LHCN-M2 (cell line): ENCODE measurements at regions not wholly inside any gene's neighbourhood (a gene's known extent, or its start where the extent isn't known, plus 50 kb on each side); places are given as distances from the start of the nearest gene placed in this dataset.
"Not testable (repeated sequence)": the region's sequence is repeated elsewhere in the genome, so short reads cannot be mapped to it uniquely, and the experiment has no call there.

Experiments used
- DNase-seq: peaks from one replicate; pipeline ENCODE4 v3.0.0-alpha.2; 2012; ENCODE audit warnings: low read depth

DNA sequence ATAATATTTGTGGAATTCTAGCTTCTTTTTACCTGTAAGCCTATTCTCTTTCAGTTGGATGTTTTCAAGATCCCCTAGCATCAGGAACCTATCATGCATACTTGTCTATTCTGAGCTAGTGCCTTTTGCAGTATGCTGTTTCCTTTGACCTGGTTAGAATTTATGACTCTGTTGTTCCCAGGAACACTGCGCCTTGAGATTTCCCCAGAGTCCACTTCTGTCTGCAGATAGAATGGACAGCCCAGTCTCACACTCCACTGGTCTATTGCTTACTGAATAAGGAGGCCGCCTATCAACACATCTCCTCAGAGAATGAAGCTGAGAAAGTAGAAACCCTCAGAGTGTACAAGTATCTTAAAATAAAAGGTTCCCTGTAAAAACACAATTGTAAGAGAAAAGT lies 465.1 kb upstream of the GALNTL6 start:
- no peak for DNase-seq

GRCh38 chr4:171342646-171343045 lies 470.6 kb upstream of the GALNTL6 start:
- DNase-seq, result no peak

GRCh38 chr4:171340258-171340657 lies 472.9 kb upstream of the GALNTL6 start:
- no peak for DNase-seq

DNA sequence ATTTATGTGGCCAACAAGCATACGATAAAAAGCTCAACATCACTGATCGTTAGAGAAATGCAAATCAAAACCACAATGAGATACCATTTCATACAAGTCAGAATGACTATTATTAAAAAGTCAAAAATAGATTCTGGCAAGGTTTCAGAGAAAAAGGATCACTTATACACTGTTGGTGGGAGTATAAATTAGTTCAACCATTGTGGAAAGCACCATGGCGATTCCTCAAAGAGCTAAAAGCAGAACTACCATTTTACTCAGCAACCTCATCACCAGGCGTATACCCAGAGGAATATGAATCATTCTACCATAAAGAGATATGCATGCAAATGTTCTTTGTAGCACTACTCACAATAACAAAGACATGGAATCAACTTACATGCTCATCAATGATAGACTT lies 478.7 kb upstream of the GALNTL6 start:
- no peak for DNase-seq

DNA sequence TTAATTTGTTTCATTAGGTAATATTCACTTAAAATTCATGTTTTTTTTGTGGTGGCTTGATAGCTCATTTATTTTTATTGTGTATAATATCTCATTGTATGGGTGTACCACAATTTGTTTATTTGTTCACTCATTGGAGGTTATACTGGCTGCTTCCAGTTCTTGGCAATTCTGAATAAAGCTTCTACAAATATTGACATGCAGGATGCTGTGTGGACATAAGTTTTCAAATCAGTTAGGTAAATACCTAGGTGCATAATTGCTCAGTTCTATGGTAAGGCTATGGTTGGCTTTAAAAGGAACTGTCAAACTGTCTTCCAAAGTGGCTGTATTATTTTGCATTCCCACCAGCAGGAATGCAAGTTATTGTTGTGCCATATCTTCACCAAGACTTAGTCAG lies 504.5 kb upstream of the GALNTL6 start:
- no peak for DNase-seq

DNA sequence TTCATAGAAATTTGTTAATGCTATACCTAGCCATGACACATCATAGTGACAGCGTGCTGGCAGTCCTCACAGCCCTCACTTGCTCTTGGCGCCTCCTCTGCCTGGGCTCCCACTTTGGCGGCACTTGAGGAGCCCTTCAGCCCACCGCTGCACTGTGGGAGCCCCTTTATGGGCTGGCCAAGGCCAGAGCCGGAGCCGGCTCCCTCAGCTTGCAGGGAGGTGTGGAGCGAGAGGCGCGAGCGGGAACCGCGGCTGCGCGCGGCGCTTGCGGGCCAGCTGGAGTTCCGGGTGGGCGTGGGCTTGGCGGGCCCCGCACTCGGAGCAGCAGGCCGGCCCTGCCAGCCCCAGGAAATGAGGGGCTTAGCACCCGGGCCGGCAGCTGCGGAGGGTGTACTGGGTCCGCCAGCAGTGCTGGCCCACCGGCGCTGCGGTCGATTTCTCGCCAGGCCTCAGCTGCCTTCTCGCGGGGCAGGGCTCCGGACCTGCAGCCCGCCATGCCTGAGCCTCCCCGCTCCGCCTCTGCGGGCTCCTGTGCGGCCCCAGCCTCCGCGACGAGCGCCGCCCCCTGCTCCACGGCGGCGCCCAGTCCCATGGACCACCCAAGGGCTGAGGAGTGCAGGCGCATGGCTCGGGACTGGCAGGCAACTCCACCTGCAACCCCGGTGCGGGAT lies 515.0 kb upstream of the GALNTL6 start:
- DNase-seq, result not testable (repeated sequence)

DNA sequence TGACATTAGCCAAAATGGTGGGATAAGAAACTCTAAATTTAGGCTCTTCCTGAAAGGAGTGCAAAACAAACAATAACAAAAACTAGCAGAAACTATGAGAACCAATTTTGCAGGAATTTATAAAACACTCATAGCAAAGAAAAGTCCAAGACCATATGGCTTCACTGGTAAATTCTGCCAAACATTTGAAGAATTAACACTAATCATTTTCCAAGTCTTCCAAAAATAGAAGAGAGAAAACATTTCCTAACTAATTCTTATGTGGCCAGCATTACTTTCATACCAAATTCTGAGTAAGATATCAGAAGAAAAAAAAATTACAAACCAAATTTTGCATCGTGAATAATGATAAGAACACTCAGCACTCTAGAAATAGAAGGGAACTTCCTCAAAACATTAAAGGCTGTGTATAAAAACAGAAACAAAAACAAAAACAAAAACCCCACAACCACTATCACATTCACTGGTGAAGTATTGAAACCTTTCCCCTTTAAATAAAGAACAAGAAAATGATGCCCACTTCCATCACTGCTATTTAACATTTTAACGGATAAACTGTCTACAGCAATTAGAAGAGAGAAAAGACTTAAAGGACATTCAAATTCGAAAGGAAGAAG lies 524.3 kb upstream of the GALNTL6 start:
- no peak for DNase-seq

DNA sequence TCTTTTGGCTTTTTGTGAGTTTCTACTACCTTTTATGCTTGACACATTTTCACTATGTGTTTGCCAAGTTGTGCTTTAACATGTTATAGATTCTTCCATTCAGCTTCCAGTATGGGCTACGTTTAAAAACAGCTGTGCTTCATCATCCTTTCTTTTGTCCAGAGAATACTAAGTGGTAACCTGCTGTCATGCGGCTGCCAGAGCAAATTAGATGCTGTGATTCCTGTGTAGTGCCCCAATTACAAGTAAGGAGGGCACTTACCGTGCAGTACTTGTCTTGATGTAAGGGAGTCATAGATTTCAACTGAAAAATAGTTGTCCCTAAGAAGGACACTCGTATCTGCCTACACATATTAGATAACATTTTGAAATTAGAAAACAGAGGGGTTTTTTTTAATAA lies 531.8 kb upstream of the GALNTL6 start:
- DNase-seq, result no peak

GRCh38 chr4:171279131-171279530 lies 534.1 kb upstream of the GALNTL6 start:
- no peak for DNase-seq

- no peak for DNase-seq
These were observed 546.5 kb upstream of the GALNTL6 start for GRCh38 chr4:171266671-171267070.

GRCh38 chr4:171265190-171265818 lies 547.9 kb upstream of the GALNTL6 start:
- no peak for DNase-seq

DNA sequence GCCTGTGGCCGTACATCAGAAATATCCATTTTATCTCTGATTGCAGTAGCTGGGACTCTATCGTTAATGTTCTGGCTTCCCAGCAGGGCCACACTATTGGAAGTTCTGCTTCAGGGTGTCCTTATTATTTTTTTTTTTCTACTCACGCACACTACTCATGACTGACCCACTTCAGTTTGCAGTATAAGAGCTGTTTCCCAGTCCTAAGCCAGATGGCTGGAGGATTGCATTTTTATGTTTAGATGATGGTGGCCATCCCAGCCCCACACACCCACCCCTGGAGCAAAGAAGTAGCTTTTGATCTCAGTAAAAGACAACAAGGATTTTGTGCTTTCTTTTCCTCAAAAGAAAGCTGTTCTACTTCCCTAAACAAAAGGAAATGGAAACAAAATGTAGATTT lies 557.0 kb upstream of the GALNTL6 start:
- DNase-seq, result no peak

- no peak for DNase-seq
These were observed 566.3 kb upstream of the GALNTL6 start for GRCh38 chr4:171246948-171247347.

GRCh38 chr4:171242831-171243230 lies 570.4 kb upstream of the GALNTL6 start:
- no peak for DNase-seq

DNA sequence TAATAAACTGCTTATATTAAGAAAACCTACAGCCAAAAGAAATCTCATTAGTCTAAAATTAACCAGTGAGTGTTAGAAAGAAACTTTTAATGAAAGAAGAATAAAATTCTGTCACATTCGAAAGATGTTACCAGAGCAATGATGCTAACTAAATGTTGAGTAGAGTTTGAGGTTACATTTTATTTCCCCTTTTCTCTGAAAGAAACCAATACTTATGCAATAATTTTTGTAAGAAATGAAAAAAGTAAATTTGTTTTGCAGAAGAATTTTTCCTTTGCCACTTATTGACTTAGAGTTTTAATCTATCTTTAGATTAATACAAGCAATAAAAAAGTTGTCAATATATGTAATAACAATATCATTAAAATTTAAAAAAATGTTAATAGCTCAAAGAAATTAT lies 574.0 kb upstream of the GALNTL6 start:
- no peak for DNase-seq

GRCh38 chr4:171235521-171235920 lies 577.7 kb upstream of the GALNTL6 start:
- DNase-seq, result no peak

DNA sequence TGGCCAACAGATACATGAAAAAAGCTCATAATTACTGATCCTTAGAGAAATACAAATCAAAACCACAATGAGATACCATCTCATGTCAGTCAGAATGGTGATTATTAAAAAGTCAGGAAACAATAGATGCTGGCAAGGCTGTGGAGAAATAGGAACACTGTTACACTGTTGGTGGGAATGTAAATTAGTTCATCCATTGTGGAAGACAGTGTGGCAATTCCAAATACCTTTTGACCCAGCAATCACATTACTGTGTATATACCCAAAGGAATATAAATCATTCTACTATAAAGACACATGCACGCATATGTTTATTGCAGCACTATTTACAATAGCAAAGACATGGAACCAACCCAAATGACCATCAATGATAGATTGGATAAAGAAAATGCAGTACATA lies 583.9 kb upstream of the GALNTL6 start:
- DNase-seq, result not testable (repeated sequence)

DNA sequence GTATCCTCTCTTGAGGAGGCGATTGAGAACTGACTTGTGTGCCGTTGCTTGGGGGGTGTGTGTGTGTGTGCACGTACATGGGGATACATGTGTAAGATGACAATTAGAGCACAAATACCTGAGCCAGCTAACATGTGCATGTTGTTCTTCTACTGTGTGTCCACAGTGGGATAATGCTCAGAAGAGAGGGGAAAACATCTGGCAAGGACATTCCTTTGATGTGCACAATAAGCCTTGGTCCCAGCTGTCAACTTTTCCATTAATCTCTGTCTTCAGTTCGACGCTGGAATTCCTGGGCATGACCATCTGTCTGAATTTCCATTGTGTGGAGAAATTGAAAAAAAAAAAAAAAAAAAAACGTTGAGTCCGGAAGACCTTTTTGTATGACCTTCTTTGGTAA lies 592.0 kb upstream of the GALNTL6 start:
- no peak for DNase-seq

- DNase-seq, result peak; percentile 14
These were observed 609.8 kb upstream of the GALNTL6 start for GRCh38 chr4:171203425-171203824.

- DNase-seq, result no peak
These were observed 610.3 kb upstream of the GALNTL6 start for GRCh38 chr4:171202908-171203307.

- no peak for DNase-seq
These were observed 626.5 kb upstream of the GALNTL6 start for GRCh38 chr4:171186700-171187099.

- DNase-seq, result no peak
These were observed 632.1 kb upstream of the GALNTL6 start for GRCh38 chr4:171181090-171181489.

- DNase-seq, result no peak
These were observed 642.5 kb upstream of the GALNTL6 start for GRCh38 chr4:171170671-171171070.
